Loucy (cell line): ENCODE measurements at regions not wholly inside any gene's neighbourhood (a gene's known extent, or its start where the extent isn't known, plus 50 kb on each side); places are given as distances from the start of the nearest gene placed in this dataset.

ENCODE experiments used
- H2AFZ ChIP-seq: fragments of 200-600 bp; sonication (generic); 2 replicates; pipeline ENCODE4 v1.6.0; 2016; ENCODE audit warnings: antibody characterized with exemption, mild to moderate bottlenecking, low read length, moderate library complexity
- H3F3A ChIP-seq: fragments of 200-600 bp; 2 replicates; pipeline ENCODE4 v1.6.0; 2016; ENCODE audit warnings: antibody characterized with exemption, low read depth, mild to moderate bottlenecking
- H3K27me3 ChIP-seq: fragments of 200-600 bp; sonication (generic); 2 replicates; pipeline ENCODE4 v1.6.1; 2014; ENCODE audit warnings: low read length, mild to moderate bottlenecking; ENCODE audit not compliant: insufficient read depth, poor library complexity, severe bottlenecking
- H3K36me3 ChIP-seq: fragments of 200-600 bp; sonication (generic); 2 replicates; pipeline ENCODE4 v1.6.1; 2016; ENCODE audit warnings: low read length; ENCODE audit not compliant: insufficient read depth
- H3K4me1 ChIP-seq: fragments of 200-600 bp; sonication (generic); 2 replicates; pipeline ENCODE4 v1.5.1; 2014; ENCODE audit warnings: low read length, mild to moderate bottlenecking; ENCODE audit not compliant: insufficient read depth, poor library complexity, severe bottlenecking
- H3K4me2 ChIP-seq: fragments of 200-600 bp; sonication (generic); 2 replicates; pipeline ENCODE4 v1.6.0; 2014; ENCODE audit warnings: antibody characterized with exemption, low read length, low read depth, mild to moderate bottlenecking; ENCODE audit not compliant: poor library complexity, severe bottlenecking
- H3K4me3 ChIP-seq: fragments of 200-600 bp; sonication (generic); 2 replicates; pipeline ENCODE4 v1.5.1; 2014; ENCODE audit warnings: low read length, mild to moderate bottlenecking, mixed read lengths; ENCODE audit not compliant: poor library complexity, severe bottlenecking
- H3K79me2 ChIP-seq: fragments of 200-600 bp; sonication (generic); 2 replicates; pipeline ENCODE4 v1.6.1; 2014; ENCODE audit warnings: low read length; ENCODE audit not compliant: insufficient read depth
- H3K9ac ChIP-seq: fragments of 200-600 bp; sonication (generic); 2 replicates; pipeline ENCODE4 v1.6.0; 2014; ENCODE audit warnings: mild to moderate bottlenecking, low read depth, low read length, moderate library complexity; ENCODE audit not compliant: poor library complexity, severe bottlenecking
- H3K9me2 ChIP-seq: fragments of 200-600 bp; sonication (generic); replicated peaks from 2 replicates; pipeline ENCODE4 v1.6.1; 2016; ENCODE audit warnings: low read depth, low read length, mixed read lengths
- H3K9me3 ChIP-seq: fragments of 200-600 bp; sonication (generic); 2 replicates; pipeline ENCODE4 v1.6.1; 2014; ENCODE audit warnings: mild to moderate bottlenecking, antibody characterized with exemption, low read length, low read depth; ENCODE audit not compliant: insufficient read depth
- H4K20me1 ChIP-seq: fragments of 200-600 bp; sonication (generic); 2 replicates; pipeline ENCODE4 v1.6.0; 2014; ENCODE audit warnings: antibody characterized with exemption, low read length, mild to moderate bottlenecking; ENCODE audit not compliant: insufficient read depth, poor library complexity, severe bottlenecking
- EZH2phosphoT487 ChIP-seq: fragments of 200-600 bp; IDR thresholded peaks from 2 replicates; pipeline ENCODE4 v1.6.1; 2018; ENCODE audit warnings: antibody characterized with exemption, mild to moderate bottlenecking, moderate library complexity, borderline replicate concordance
- TF ChIP-seq, protein P1 (sequence below): fragments of 200-600 bp; sonication (generic); conservative IDR thresholded peaks from 2 replicates; pipeline ENCODE4 v1.5.1; 2014; ENCODE audit warnings: mild to moderate bottlenecking, antibody characterized with exemption, low read length

DNA sequence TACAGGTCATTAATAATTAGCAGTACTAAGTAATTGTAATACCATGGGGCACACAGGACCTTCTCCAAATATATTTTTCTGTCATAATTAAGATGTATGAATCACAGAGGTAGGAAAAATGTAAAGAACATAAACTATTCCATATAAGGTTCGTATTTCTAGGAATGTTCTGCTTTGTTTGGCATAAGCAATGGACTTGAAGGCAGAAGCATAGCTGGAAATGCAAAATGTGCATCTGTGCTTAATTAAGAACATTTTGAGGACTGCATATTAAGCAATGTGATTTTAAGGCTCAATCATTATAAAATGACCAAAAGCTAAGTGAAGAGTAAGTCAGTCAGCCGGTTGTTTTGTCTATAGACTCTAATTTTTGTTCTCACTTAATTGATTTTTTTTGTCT is 123.2 kb downstream of the RBM43 start:
- Histone ChIP-seq H3K9me3 (no peaks in the 10 kb centered on the region), H3K27me3 (no peaks in the 10 kb centered on the region), H3K36me3 (no peaks in the 10 kb centered on the region)

DNA sequence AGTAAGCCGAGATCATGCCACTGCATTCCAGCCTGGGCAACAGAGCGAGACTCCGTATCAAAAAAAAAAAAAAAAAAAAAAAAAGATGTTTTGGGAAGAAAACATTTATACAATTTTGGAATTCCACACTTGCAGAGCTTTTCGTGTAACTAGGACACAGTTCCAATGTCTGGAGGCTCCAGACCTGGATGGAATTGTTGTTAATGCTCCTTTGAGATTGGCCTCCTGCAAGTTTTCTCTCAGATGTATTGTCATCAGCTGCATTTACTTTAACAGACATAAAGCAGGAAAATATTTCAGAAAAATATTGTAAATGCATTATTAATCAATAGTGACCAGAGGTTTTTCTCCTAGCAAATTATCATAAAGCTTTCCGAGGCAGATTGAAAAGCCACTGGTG is 124.1 kb downstream of the RBM43 start:
- no peak overlapping the region for H2AFZ ChIP-seq
- TF ChIP-seq, protein P1, sequence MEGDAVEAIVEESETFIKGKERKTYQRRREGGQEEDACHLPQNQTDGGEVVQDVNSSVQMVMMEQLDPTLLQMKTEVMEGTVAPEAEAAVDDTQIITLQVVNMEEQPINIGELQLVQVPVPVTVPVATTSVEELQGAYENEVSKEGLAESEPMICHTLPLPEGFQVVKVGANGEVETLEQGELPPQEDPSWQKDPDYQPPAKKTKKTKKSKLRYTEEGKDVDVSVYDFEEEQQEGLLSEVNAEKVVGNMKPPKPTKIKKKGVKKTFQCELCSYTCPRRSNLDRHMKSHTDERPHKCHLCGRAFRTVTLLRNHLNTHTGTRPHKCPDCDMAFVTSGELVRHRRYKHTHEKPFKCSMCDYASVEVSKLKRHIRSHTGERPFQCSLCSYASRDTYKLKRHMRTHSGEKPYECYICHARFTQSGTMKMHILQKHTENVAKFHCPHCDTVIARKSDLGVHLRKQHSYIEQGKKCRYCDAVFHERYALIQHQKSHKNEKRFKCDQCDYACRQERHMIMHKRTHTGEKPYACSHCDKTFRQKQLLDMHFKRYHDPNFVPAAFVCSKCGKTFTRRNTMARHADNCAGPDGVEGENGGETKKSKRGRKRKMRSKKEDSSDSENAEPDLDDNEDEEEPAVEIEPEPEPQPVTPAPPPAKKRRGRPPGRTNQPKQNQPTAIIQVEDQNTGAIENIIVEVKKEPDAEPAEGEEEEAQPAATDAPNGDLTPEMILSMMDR, result no peak
- TF ChIP-seq EZH2phosphoT487, result no peak
- H3K9me3 ChIP-seq, result no peaks in the 10 kb centered on the region
- no peak overlapping the region for H3K4me2 ChIP-seq
- no peaks in the 10 kb centered on the region for H4K20me1 ChIP-seq
- no peak overlapping the region for H3K9ac ChIP-seq
- no peaks in the 10 kb centered on the region for H3K79me2 ChIP-seq
- no peaks in the 10 kb centered on the region for H3F3A ChIP-seq
- no peaks in the 10 kb centered on the region for H3K9me2 ChIP-seq
- peaks cover 5% of the 10 kb centered on the region for H3K4me1 ChIP-seq
- H3K4me3 ChIP-seq, result no peak overlapping the region
- no peaks in the 10 kb centered on the region for H3K36me3 ChIP-seq
- no peaks in the 10 kb centered on the region for H3K27me3 ChIP-seq

More for the DNA sequence above, 123.2 kb downstream of the RBM43 start:
- Histone ChIP-seq H3K9me2 (no peaks in the 10 kb centered on the region), H3K79me2 (no peaks in the 10 kb centered on the region), H3K4me3 (no peak overlapping the region), H3K9ac (no peak overlapping the region), H3K4me2 (no peak overlapping the region), H4K20me1 (no peaks in the 10 kb centered on the region), H2AFZ (no peak overlapping the region), H3K4me1 (peaks cover 5% of the 10 kb centered on the region), H3F3A (no peaks in the 10 kb centered on the region)
- TF ChIP-seq, protein P1, result no peak
- TF ChIP-seq EZH2phosphoT487, result no peak

DNA sequence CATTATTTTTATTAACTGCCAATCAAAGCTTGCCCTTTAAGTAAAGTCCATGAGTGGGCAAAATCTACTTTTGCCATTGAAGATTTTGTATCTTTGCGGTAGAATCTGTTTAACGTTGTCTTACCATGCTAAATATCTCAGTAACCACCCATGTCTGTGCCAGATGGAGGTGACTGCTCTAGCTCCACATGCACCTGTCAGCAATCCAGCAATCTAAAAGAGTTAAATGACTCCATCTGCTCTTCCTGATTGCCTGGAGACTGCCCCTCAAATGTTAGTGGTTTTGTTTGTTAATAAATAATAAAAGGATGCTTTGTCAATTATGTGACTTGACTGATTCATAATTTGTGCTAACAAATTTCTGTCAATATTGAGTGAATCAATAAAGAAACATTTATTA is 141.7 kb downstream of the RBM43 start:
- H3K79me2 ChIP-seq, result no peaks in the 10 kb centered on the region
- H3K9ac ChIP-seq, result no peak overlapping the region
- H3K9me2 ChIP-seq, result no peaks in the 10 kb centered on the region
- no peaks in the 10 kb centered on the region for H3K4me1 ChIP-seq
- no peak for TF ChIP-seq EZH2phosphoT487
- TF ChIP-seq, protein P1, result no peak
- no peaks in the 10 kb centered on the region for H3K36me3 ChIP-seq
- H4K20me1 ChIP-seq, result no peaks in the 10 kb centered on the region
- H3K9me3 ChIP-seq, result no peaks in the 10 kb centered on the region; the same call in 1 of the 2 replicates
- no peaks in the 10 kb centered on the region for H3F3A ChIP-seq
- no peaks in the 10 kb centered on the region for H3K27me3 ChIP-seq
- H3K4me2 ChIP-seq, result no peak overlapping the region
- no peak overlapping the region for H3K4me3 ChIP-seq
- no peak overlapping the region for H2AFZ ChIP-seq
